NOMO-1 treated with dmso at 0.1 percent for 144 hours (cell line): ENCODE measurements at regions not wholly inside any gene's neighbourhood (a gene's known extent, or its start where the extent isn't known, plus 50 kb on each side); places are given as distances from the start of the nearest gene placed in this dataset.
"Not testable (repeated sequence)": the region's sequence is repeated elsewhere in the genome, so short reads cannot be mapped to it uniquely, and the experiment has no call there.

Experiments
- DNase-seq: peaks from one replicate; lab custom pipeline; 2025; ENCODE audit not compliant: unreplicated experiment; lab: John Stamatoyannopoulos, UW

GRCh38 chr4:111020961-111021360, 398.1 kb upstream of the PITX2 start:
- no peak for DNase-seq

- no peak for DNase-seq
Observed at GRCh38 chr4:111022758-111023157, 399.9 kb upstream of the PITX2 start.

GRCh38 chr4:111027526-111027925, 404.6 kb upstream of the PITX2 start:
- DNase-seq, result no peak

- no peak for DNase-seq
Observed at GRCh38 chr4:111028795-111029194, 405.9 kb upstream of the PITX2 start.

- no peak for DNase-seq
Observed at GRCh38 chr4:111031001-111031579, 408.2 kb upstream of the PITX2 start.

GRCh38 chr4:111031596-111031995, 408.7 kb upstream of the PITX2 start:
- DNase-seq, result no peak

- DNase-seq, result no peak
Observed at GRCh38 chr4:111037591-111038360, 414.9 kb upstream of the PITX2 start.

GRCh38 chr4:111040904-111041303, 418.0 kb upstream of the PITX2 start:
- DNase-seq, result no peak

- DNase-seq, result no peak
Observed at GRCh38 chr4:111043286-111043685, 420.4 kb upstream of the PITX2 start.

- DNase-seq, result no peak
Observed at GRCh38 chr4:111045992-111046391, 423.1 kb upstream of the PITX2 start.

- DNase-seq, result no peak
Observed at GRCh38 chr4:111046811-111047210, 423.9 kb upstream of the PITX2 start.

GRCh38 chr4:111048316-111048715, 425.4 kb upstream of the PITX2 start:
- DNase-seq, result no peak

GRCh38 chr4:111064342-111064993, 441.6 kb upstream of the PITX2 start:
- DNase-seq, result no peak

- no peak for DNase-seq
Observed at GRCh38 chr4:111066001-111066400, 443.1 kb upstream of the PITX2 start.

- DNase-seq, result no peak
Observed at GRCh38 chr4:111066447-111066846, 443.6 kb upstream of the PITX2 start.

GRCh38 chr4:111066887-111067286, 444.0 kb upstream of the PITX2 start:
- no peak for DNase-seq

GRCh38 chr4:111068883-111069282, 446.0 kb upstream of the PITX2 start:
- DNase-seq, result no peak

- DNase-seq, result no peak
Observed at GRCh38 chr4:111070390-111070789, 447.5 kb upstream of the PITX2 start.

- no peak for DNase-seq
Observed at GRCh38 chr4:111074523-111075114, 451.7 kb upstream of the PITX2 start.

- not testable (repeated sequence) for DNase-seq
Observed at GRCh38 chr4:111076299-111076698, 453.4 kb upstream of the PITX2 start.

GRCh38 chr4:111108153-111108552, 485.3 kb upstream of the PITX2 start:
- no peak for DNase-seq

- DNase-seq, result no peak
Observed at GRCh38 chr4:111113591-111113990, 490.7 kb upstream of the PITX2 start.
